WTC11 (cell line): ENCODE measurements at regions not wholly inside any gene's neighbourhood (a gene's known extent, or its start where the extent isn't known, plus 50 kb on each side); places are given as distances from the start of the nearest gene placed in this dataset.
A peak's percentile ranks its signal among the peaks of the same experiment; 100 is the strongest.

ENCODE experiments used
- ATAC-seq: fragments of 200-7000 bp; cut with Tn5 transposase; 2 replicates; pipeline ENCODE4 v1.10.0; 2021; ENCODE audit warnings: mild to moderate bottlenecking, moderate library complexity
- CTCF ChIA-PET: fragments of 300-600 bp; sonication (Branson Sonifier 250); formaldehyde crosslinking; loops from one replicate; lab custom pipeline; 2021; ENCODE audit warnings: antibody characterized with exemption; lab: Charles Lee
- POLR2A ChIA-PET: fragments of 350-600 bp; sonication (Branson Sonifier 250); formaldehyde crosslinking; loops from one replicate; lab custom pipeline; 2021; ENCODE audit warnings: antibody characterized with exemption; lab: Charles Lee
- DNase-seq: peaks from one replicate; pipeline ENCODE4 v3.0.0; 2021; ENCODE audit warnings: low spot score
- H3K27ac Mint-ChIP-seq: 2 replicates; pipeline ENCODE4 v1.8.0; 2021; ENCODE audit warnings: mixed read lengths
- H3K27me3 Mint-ChIP-seq: 2 replicates; pipeline ENCODE4 v1.8.0; 2021; ENCODE audit warnings: low read depth, mild to moderate bottlenecking, moderate library complexity, mixed read lengths
- H3K36me3 Mint-ChIP-seq: 2 replicates; pipeline ENCODE4 v1.8.0; 2021; ENCODE audit warnings: mixed read lengths
- H3K4me1 Mint-ChIP-seq: 2 replicates; pipeline ENCODE4 v1.8.0; 2022; ENCODE audit warnings: mixed read lengths
- H3K4me3 Mint-ChIP-seq: 2 replicates; pipeline ENCODE4 v1.8.0; 2021; ENCODE audit warnings: mild to moderate bottlenecking, moderate library complexity, mixed read lengths
- H3K9me3 Mint-ChIP-seq: 2 replicates; pipeline ENCODE4 v1.8.0; 2021; ENCODE audit warnings: mixed read lengths
- ATF2 ChIP-seq: sonication (generic); formaldehyde crosslinking; IDR thresholded peaks from 2 replicates; pipeline ENCODE4 v1.8.1; 2022; ENCODE audit warnings: low read depth, missing genetic modification reagents, borderline replicate concordance
- CREM ChIP-seq: sonication (generic); formaldehyde crosslinking; IDR thresholded peaks from 2 replicates; pipeline ENCODE4 v1.8.1; 2022; ENCODE audit warnings: mild to moderate bottlenecking, missing genetic modification reagents, moderate library complexity
- HMGA2 ChIP-seq: fragments of 250-450 bp; sonication (Bioruptor Pico); IDR thresholded peaks from 2 replicates; pipeline ENCODE4 v1.4.0; 2021; ENCODE audit warnings: mild to moderate bottlenecking, moderate library complexity
- HMGXB4 ChIP-seq: sonication (generic); formaldehyde crosslinking; IDR thresholded peaks from 2 replicates; pipeline ENCODE4 v1.8.1; 2023; ENCODE audit warnings: mild to moderate bottlenecking, moderate library complexity, missing genetic modification reagents
- IRF1 ChIP-seq: sonication (generic); formaldehyde crosslinking; IDR thresholded peaks from 2 replicates; pipeline ENCODE4 v1.8.0; 2023; ENCODE audit warnings: missing genetic modification reagents
- IRF2 ChIP-seq: sonication (generic); formaldehyde crosslinking; IDR thresholded peaks from 2 replicates; pipeline ENCODE4 v1.8.0; 2022; ENCODE audit warnings: low read depth, missing genetic modification reagents, borderline replicate concordance
- MYBL2 ChIP-seq: sonication (generic); formaldehyde crosslinking; IDR thresholded peaks from 2 replicates; pipeline ENCODE4 v1.8.1; 2023; ENCODE audit warnings: mild to moderate bottlenecking, moderate library complexity, missing genetic modification reagents
- NFYB ChIP-seq: sonication (generic); formaldehyde crosslinking; conservative IDR thresholded peaks from 2 replicates; pipeline ENCODE4 v1.8.0; 2022; ENCODE audit warnings: low read depth, missing genetic modification reagents
- PRDM15 ChIP-seq: sonication (generic); formaldehyde crosslinking; IDR thresholded peaks from 2 replicates; pipeline ENCODE4 v1.8.0; 2022; ENCODE audit warnings: missing genetic modification reagents
- USF1 ChIP-seq: sonication (generic); formaldehyde crosslinking; IDR thresholded peaks from 2 replicates; pipeline ENCODE4 v1.8.0; 2022; ENCODE audit warnings: mild to moderate bottlenecking, missing genetic modification reagents
- ZNF219 ChIP-seq: sonication (generic); formaldehyde crosslinking; IDR thresholded peaks from 2 replicates; pipeline ENCODE4 v1.8.0; 2023; ENCODE audit warnings: missing genetic modification reagents, mild to moderate bottlenecking, borderline replicate concordance
- ZSCAN18 ChIP-seq: fragments of 250-450 bp; sonication (Bioruptor Pico); IDR thresholded peaks from 2 replicates; pipeline ENCODE4 v2.1.2; 2022; ENCODE audit warnings: mild to moderate bottlenecking, moderate library complexity

- CTCF ChIA-PET = interaction anchor here (0.6 to 2.4 kb wide), 4 partner anchors 14 to 146 kb away, joined by 3 to 9 read pairs (median 6); no protein-coding TSS in a partner anchor
- DNase-seq (no peak), ATAC-seq (peak; percentile 8)
- Mint-ChIP-seq H3K27me3 (no peaks in the 10 kb centered on the region; the same call in 1 of the 2 replicates), H3K36me3 (no peaks in the 10 kb centered on the region), H3K9me3 (no peaks in the 10 kb centered on the region; the same call in 1 of the 2 replicates), H3K4me3 (no peak overlapping the region; the same call in 1 of the 2 replicates), H3K27ac (no peak overlapping the region), H3K4me1 (peaks cover 45% of the 10 kb centered on the region)
- POLR2A ChIA-PET = no interaction called here
- TF ChIP-seq CREM (CRISPR knock-in tag) = no peak
- TF ChIP-seq MYBL2 = no peak
- no peak for TF ChIP-seq ZSCAN18 (CRISPR knock-in tag)
- no peak for TF ChIP-seq PRDM15 (CRISPR knock-in tag)
- TF ChIP-seq HMGXB4 = no peak
- TF ChIP-seq USF1 = no peak
- TF ChIP-seq IRF1 (CRISPR knock-in tag) = no peak
- no peak for TF ChIP-seq IRF2 (CRISPR knock-in tag)
- TF ChIP-seq ATF2 = no peak
- no peak for TF ChIP-seq ZNF219 (CRISPR knock-in tag)
- TF ChIP-seq HMGA2 = no peak
- TF ChIP-seq NFYB (CRISPR knock-in tag) = no peak
Measured at GRCh38 chr2:20560891-20561636, 89.8 kb downstream of the HS1BP3 start.
